ENCODE measurements at regions not wholly inside any gene's neighbourhood (a gene's known extent, or its start where the extent isn't known, plus 50 kb on each side); places are given as distances from the start of the nearest gene placed in this dataset.

DNA sequence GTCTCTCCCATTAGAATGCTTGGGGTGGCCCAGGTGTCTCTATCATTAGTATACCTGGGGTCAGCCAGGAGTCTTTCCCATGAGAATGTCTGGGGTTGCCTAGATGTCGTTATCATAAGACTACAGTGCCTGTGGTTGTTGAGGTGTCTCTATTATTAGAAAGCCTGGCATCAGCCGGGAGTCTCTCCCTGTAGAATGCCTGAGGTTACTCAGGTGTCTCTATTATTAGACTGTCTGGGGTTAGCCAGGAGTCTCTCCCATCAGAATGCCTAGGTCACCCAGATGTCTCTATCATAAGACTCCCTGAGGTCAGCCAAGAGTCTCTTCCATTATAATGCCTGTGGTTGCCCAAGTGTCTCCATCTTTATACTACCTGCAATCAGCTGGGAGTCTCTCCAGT lies 1541.1 kb downstream of the UQCRFS1 start:
- no peak for DNase-seq

GRCh38 chr19:27660428-27660827 lies 1552.5 kb downstream of the UQCRFS1 start:
- no peak for DNase-seq

DNA sequence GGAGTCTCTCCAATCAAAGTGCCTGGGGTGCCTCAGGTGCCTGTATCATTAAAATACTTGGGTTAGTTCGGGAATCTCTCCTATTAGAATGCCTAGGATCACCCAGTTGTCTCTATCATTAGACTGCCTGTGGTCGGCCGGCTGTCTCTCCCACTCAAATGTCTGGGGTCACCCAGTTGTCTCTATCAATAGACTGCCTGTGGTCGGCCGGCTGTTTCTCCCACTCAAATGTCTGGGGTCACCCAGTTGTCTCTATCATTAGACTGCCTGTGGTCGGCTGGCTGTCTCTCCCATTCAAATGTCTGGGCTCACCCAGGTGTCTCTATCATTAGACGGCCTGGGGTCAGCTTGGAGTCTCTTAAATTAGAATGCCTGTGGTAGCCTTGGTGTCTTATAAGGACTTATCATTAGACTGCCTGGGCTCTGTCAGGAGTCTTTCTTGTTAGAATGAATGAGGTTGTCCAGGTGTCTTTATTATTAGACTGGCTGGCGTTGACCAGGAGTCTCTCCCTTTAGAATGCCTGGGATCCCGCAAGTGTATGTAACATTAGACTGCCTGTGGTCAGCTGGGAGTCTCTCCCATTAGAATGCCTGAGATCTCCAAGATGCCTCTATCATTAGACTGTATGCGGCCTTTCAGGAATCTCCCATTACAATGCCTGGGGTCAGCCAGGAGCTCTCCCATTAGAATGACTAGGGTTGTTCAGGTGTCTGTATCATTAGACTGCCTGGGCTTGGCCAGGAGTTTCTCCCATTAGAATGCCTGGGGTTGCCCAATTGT lies 1555.5 kb downstream of the UQCRFS1 start:
- DNase-seq: no peak

- no peak for DNase-seq
Observed at GRCh38 chr19:27654266-27654990, 1558.5 kb downstream of the UQCRFS1 start.

DNA sequence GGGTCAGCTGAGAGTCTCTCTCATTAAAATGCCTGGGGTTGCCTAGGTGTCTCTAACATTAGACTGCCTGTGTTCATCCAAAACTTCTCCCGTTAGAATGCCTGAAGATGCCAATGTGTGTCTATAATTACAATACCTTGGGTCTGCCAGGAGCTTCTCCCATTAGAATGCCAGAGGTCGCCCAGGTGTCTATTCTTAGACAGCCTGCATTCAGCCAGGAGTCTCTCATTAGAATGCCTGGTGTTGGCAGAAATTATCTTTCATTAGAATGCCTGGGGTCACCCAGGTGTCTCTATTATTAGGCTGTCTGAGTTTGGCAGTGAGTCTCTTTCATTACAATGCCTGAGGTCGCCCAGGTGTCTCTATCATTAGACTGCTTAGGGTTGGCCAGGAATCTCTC lies 1560.2 kb downstream of the UQCRFS1 start:
- no peak for DNase-seq

- no peak for DNase-seq
Observed at GRCh38 chr19:27652281-27652680, 1560.7 kb downstream of the UQCRFS1 start.

DNA sequence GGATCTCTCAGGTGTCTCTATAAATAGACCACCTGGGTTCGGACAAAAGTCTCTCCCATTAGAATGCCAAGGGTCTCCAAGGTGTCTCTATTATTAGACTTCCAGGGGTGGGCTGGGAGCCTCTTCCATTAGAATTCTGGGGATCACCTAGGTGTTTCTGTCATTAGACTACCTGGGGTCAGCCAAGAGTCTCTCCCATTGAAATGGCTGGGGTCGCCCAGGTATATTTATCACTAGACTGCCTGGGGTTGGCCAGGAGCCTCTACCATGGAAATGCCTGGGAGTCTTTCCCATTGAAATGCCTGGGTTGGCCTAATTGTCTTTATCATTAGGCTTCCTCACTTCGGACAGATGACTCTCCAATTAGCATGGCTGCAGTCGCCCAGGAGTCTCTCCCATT lies 1565.5 kb downstream of the UQCRFS1 start:
- DNase-seq: no peak

DNA sequence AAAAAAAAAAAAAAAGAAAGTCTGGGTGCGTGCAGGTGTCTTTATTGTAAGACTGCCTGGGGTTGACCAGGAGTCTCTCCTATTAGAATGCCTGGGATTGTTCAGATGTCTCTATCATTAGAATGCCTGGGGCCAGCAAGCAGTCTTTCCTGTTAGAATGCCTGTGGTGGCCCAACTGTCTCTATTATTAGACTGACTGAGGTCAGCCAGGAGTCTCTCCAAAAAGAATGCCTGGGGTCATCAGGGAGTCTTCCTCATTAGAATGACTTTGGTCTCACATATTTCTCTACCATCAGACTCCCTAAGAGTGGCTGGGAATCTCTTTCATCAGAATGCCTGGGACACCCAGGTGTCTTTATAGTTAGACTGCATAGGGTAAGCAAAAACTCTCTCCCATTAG lies 1577.5 kb downstream of the UQCRFS1 start:
- no peak for DNase-seq

- no peak for DNase-seq
Observed at GRCh38 chr19:27618006-27618405, 1594.9 kb downstream of the UQCRFS1 start.

DNA sequence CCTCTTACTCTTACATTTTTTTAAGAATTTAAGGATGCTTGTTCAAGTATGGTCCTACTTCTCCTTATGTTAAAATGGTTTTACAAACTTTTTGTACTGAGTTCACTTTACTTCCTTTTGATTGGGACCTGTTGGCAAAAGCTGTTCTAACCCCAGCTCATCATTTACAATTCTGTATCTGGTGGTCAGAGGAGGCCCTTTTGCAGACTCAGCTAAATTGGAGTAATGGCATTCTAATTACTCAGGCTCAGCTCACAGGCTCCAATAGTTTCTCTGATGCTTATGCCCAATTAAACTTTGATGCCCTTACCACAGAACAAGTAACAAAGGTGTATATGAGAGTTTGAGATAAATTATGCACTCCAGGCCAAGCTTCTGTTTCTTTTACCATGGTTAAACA lies 1632.0 kb downstream of the UQCRFS1 start:
- DNase-seq: no peak

All from fibroblast of skin of abdomen (primary cell).